GM19467 (cell line): ENCODE measurements at regions not wholly inside any gene's neighbourhood (a gene's known extent, or its start where the extent isn't known, plus 50 kb on each side); places are given as distances from the start of the nearest gene placed in this dataset.
"Not testable (repeated sequence)": the region's sequence is repeated elsewhere in the genome, so short reads cannot be mapped to it uniquely, and the experiment has no call there.

Source experiments
- ATAC-seq: cut with Tn5 transposase; IDR thresholded peaks from one replicate; pipeline ENCODE4 v1.9.1; 2021; ENCODE audit warnings: mild to moderate bottlenecking, moderate library complexity; ENCODE audit not compliant: unreplicated experiment

DNA sequence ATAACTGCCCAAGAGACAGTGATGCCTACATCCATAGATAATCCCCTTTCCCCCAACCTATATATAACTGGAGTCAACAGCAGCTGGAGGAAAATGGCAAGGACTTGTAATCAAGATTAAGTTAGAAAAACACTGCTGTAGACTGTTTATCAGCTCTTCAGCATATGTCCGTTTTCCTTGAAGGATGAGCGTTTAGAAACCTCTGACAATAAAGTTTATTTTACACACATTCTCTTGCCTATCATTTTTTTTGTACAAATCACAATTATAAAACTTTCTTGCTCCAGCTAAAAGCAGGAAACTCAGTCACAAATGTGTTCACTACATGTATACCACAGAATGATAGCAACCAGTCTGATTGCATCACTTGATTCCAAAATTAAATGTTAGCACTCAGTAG is 50.8 kb downstream of the PPIAL4G start:
- ATAC-seq, result not testable (repeated sequence)

DNA sequence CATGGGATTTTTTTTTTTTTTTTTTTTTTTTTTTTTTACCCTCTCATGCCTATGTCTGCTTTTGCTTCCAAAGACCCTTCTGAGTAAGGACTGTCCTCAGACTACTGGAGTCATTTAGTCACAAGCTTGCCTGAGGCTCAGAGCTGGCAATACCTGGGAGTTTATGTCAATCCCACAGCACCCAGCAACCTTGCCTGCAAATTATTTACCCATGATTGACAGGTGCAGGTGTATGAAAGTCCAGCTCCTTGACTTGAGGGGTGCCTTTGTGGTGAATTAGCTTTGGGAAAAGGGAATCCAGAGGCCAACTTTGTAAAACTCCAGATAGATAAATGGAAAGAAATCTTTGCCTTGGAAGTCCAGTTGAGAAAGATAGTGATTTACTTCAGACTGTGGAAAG is 53.2 kb downstream of the PPIAL4G start:
- not testable (repeated sequence) for ATAC-seq

DNA sequence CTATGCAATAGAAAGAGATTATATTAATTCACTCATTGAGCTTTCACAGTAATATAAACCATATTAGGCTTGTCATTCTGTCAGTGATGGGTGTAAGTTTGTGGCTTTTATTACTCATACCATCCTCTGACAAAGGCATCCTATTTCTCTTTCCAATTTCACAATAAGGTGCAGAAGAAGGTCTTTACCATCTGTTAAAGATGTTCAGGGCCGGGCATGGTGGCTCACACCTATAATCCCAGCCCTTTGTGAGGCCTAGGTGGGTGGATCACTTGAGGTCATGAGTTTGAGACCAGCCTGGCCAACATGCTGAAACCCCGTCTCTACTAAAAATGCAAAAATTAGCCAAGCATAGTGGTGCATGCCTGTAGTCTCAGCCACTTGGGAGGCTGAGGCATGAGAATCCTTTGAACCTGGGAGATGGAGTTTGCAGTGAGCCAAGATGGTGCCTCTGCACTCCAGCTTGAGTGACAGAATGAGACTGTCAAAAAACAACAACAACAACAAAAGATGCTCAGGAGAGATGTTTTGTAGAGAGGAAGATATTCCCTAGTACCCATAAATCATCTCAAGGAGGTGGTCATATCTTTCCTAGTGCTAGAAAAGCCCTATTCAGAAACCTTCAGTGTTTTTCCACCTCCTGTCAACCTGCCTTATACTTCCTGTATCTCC is 56.0 kb downstream of the PPIAL4G start:
- not testable (repeated sequence) for ATAC-seq

- not testable (repeated sequence) for ATAC-seq
Observed at GRCh38 chr1:148426385-148426784, 56.7 kb downstream of the PPIAL4G start.

DNA sequence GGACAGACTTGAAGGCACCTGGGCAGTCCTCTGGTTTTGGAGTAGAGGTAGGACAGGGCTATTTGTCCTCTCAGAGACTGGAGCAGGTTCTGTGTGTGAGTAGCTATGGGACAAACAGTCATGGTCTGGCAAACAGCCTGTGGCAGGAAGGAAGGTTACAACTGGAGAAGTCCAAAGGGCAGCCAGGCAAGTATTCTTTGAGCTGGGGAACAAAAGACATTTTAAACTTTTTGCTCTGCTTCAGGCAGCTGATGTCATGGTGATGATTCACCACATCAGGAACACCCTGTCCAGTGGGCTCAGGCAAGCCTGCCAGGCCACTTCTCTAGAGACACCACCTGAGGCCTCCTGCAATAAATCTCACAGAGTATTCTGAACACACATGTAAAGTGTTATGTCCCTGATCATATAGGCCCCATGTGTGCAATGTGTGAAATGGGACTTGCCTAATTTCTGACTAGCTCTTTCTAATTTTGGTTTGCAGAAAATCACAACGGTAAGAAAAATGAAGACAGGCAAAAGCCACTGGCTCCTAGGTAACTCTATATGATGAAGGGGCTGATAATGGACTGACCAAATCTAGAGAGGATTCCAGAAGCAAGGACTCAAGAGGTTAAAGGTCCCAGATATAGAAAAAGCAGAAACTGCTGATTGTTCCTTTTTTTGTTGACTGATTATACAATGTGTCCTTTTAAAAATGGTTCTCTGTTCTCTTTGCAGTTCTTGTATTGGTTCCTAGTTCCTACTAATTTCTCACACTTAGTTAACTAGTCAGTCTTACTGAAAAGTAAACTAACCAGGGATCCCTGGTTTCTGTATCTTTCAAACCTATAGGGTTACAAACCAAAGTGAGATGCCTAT is 58.7 kb downstream of the PPIAL4G start:
- not testable (repeated sequence) for ATAC-seq

DNA sequence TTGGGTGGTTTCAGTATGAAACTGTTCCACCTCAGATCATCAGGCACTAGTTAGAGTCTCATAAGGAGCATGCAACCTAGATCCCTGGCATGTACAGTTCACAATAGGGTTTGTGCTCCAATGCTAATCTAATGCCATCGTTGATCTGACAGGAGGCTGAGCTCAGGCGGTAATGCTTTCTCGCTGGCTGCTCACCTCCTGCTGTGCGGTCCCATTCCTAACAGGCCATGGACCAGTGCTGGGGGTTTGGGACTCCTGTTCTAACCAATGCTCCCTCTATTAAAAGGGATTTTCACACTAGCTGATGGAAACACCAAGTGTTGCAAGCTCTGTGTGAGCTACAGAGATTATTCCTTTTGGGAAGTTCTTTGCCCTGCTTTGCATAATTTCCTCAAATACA is 60.2 kb downstream of the PPIAL4G start:
- ATAC-seq, result not testable (repeated sequence)

DNA sequence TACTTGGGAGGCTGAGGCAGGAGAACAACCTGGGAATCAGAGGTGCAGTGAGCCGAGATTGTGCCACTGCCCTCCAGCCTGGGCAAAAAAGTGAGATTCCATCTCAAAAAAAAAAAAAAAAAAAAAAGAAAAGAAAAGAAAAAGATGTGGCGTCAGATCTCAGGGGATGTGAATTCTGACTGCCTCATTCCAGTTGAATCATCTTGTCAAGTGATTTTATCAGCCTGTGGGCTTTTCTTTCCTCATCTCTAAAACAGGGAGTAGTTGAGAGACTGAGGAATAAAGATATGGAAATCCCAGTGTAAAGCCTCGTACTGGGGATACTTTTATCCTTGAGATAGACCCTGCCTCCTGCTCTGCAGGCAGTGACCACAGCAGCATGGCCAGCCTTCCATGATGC is 65.9 kb downstream of the PPIAL4G start:
- ATAC-seq, result not testable (repeated sequence)

DNA sequence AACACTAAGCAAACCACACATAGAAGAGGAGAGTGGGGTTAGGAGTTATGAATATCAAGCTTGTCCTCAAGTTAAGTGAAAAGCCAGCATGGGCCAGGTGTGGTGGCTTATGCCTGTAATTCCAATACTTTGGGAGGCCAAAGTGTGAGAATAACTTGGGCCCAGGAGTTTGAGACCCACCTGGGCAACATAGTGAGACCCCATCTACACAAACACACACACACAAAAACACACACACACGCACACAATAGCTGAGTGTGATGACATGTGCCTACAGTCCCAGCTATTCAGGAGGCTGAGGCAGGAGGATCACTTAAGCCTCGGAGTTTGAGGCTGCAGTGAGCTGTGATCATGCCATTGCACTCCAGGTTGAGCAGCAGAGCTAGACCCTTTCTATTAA is 69.7 kb downstream of the PPIAL4G start:
- not testable (repeated sequence) for ATAC-seq

DNA sequence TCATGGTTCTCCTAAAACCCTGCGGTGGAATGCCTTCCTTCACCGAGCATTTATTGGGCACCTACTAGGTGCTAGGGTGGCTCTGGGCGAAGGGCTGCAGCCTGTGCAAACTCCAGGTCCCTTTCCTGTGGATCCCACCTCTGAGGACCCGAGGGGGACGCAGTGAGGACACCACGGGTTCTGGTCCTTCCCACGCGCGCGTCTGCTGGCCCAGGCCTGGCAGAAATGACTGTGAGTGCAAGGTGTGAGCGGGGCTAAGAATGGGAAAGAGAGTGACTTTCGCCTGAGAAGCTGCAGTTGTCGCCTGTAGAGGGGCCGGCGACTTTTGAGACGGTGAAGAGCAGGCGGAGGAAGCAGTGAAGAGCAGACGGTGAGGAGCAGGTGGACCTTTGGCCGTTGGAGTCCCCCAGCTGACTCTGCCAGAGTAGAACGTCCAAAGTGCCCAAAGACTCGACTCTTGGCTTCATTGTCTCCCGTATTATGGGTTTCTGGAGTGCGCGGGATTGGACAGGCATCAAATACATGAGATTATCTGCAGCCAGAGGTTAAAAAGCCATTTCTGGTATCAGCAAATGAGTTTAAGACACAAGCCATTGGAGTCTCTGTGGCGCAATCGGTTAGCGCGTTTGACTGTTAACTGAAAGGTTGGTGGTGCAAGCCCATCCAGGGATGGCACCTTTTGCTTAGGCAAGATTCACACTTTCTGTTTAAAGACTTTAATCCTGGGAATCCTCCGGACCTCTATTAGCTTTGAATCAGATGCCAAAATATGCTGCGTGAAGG is 78.1 kb downstream of the PPIAL4G start:
- ATAC-seq, result not testable (repeated sequence)

GRCh38 chr1:148403925-148404324 is 79.2 kb downstream of the PPIAL4G start:
- not testable (repeated sequence) for ATAC-seq

DNA sequence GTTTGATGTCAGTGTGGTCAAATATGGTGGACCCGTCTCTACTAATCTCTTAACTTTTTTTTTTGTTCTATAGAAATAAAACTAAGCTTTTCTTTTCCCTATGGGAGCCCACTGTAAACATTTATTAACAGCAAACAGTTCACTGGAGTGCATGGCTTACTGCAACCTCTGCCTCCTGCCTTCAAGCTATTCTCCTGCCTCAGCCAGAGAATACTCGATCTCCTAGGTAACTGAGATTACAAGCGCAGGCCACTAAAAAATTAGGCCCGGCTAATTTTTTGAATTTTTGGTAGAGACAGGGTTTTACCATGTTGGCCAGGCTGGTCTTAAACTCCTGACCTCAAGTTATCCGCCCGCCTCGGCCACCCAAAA is 80.0 kb downstream of the PPIAL4G start:
- ATAC-seq, result not testable (repeated sequence)

GRCh38 chr1:148402152-148403084 is 80.7 kb downstream of the PPIAL4G start:
- ATAC-seq, result peak; percentile 89

- not testable (repeated sequence) for ATAC-seq
Observed at GRCh38 chr1:148397516-148397915, 85.6 kb downstream of the PPIAL4G start.

- not testable (repeated sequence) for ATAC-seq
Observed at GRCh38 chr1:148392505-148392904, 90.6 kb downstream of the PPIAL4G start.

- not testable (repeated sequence) for ATAC-seq
Observed at GRCh38 chr1:148391323-148391722, 91.8 kb downstream of the PPIAL4G start.

- ATAC-seq, result no peak
Observed at GRCh38 chr1:148389027-148389339, 94.1 kb downstream of the PPIAL4G start.

DNA sequence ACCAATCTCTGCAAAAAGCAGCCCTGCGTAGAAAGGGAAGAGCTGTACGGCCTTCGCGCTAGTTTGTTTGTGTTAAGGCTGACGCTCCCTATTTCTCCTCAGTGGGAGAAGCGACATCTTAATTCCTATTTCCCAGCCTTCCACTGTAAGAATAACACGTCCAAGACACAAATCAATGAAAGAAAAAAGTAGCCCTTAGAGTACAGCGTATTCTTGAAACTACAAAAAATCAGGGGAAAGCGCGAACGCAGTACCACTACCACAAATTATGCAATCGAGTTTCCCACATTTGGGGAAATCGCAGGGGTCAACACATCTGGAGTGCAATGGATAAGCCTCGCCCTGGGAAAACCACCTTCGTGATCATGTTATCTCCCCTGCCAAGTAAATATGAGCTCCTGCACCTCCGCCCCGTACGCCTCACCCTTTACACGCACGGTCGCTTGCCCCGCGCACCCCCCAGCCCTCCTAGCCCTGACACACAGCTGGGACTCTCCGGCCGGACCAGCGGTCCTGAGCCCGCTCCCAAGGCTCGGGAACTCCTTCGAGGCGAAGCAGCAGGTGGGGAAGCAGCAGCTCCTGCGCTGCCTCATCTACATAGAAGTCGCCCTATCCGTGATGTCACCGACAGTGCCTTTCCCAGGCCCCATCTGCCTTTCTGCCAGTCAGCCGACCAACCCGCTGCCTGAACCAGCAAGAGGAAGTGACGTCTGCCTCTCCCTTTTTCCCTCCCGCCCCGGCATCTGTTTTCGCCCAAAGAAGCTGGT is 94.7 kb downstream of the PPIAL4G start:
- peak; percentile 67 for ATAC-seq

DNA sequence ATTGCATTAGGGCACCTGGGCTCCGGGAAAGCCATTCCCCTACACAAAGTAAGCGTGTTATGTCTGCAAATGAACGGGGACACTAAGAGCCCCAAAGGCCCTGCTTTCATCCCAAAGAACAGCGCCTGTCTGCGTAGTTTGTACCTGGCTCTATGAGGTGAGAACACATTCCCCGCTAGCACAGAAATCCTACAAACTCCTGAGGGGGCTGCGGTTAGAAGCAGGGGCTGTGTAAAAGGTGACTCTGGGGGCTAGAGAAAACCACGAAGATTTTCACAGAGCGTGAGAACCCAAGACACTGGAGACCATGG is 95.2 kb downstream of the PPIAL4G start:
- not testable (repeated sequence) for ATAC-seq

- not testable (repeated sequence) for ATAC-seq
Observed at GRCh38 chr1:148387122-148387948, 95.8 kb downstream of the PPIAL4G start.
